ENCODE measurements at regions not wholly inside any gene's neighbourhood (a gene's known extent, or its start where the extent isn't known, plus 50 kb on each side); places are given as distances from the start of the nearest gene placed in this dataset.

DNA sequence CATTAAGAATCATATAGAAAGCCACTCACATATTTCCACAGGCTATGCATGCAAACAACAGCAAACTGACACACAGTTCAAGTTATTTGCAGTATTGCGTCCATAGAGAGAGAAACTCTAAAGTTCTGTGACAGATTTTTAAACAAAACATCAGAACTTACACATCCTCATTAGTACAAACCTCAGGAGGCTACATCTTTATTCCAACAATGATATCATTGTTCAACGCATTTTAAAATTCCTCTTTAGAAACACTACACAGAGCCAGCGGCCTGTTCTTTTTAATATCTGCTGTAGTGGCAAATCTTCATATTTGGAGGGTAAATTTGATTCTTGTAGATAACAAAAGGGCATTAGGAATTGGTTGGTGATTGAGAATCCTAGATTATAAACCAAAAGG is 55.9 kb upstream of the NFE2L3 start:
- TF ChIP-seq CTCF (IDR thresholded peaks at IDR 0.05 in 4 of 5, conservative IDR thresholded peaks at IDR 0.05 in 1 of 5) (no peak), POLR2A (IDR thresholded peaks at IDR 0.05) (no peak)

All from gastrocnemius medialis (tissue), 4 donors.